Mucosa of descending colon (tissue), 3 donors: ENCODE measurements at regions not wholly inside any gene's neighbourhood (a gene's known extent, or its start where the extent isn't known, plus 50 kb on each side); places are given as distances from the start of the nearest gene placed in this dataset.

Experiments
- ATAC-seq: fragments of 200-7000 bp; cut with Tn5 transposase; one replicate; pipeline ENCODE4 v1.9.1; 2020; ENCODE audit warnings: mild to moderate bottlenecking, moderate library complexity
- DNase-seq, 3 donors: peaks; one replicate each; pipeline ENCODE4 v3.0.0-alpha.2; 2020
- H3K36me3 ChIP-seq: fragments of 200-600 bp; one replicate; pipeline ENCODE4 v1.8.0; 2021; ENCODE audit warnings: low read depth, mild to moderate bottlenecking
- H3K4me1 ChIP-seq: fragments of 200-600 bp; one replicate; pipeline ENCODE4 v1.8.0; 2021; ENCODE audit warnings: low read depth, mild to moderate bottlenecking
- H3K4me3 ChIP-seq: fragments of 200-600 bp; one replicate; pipeline ENCODE4 v1.8.0; 2021; ENCODE audit warnings: mild to moderate bottlenecking
- H3K9me3 ChIP-seq: fragments of 200-600 bp; one replicate; pipeline ENCODE4 v1.8.0; 2021; ENCODE audit warnings: mild to moderate bottlenecking
- CTCF ChIP-seq: fragments of 200-600 bp; IDR thresholded peaks from one replicate; pipeline ENCODE4 v1.8.0; 2022; ENCODE audit warnings: antibody characterized with exemption, mild to moderate bottlenecking
- intact Hi-C, 2 donors: fragments of 100-400 bp; cut with DNase I in 1 of 2; cut with micrococcal nuclease in 1 of 2; formaldehyde crosslinking; loops; one replicate each; pipeline versions ENCODE4 v1.11.0 to v1.11.1; 2022; cut with DNase I, micrococcal nuclease
- donor health status: DM: no; HTN: no; CAD: no; lungs with moderate emphysema.
- donor health status: DM: no; HTN: no; CAD: no.
- donor health status: DM: no; HTN: yes; CAD: no.

- intact Hi-C loops, result no loop called here
- ATAC-seq, result no peak
- no peak for DNase-seq
- Histone ChIP-seq H3K9me3 (no peaks in the 10 kb centered on the region), H3K4me1 (no peaks in the 10 kb centered on the region), H3K4me3 (no peak overlapping the region), H3K36me3 (no peaks in the 10 kb centered on the region)
- TF ChIP-seq CTCF, result no peak
Measured at GRCh38 chr13:48844676-48845075, 131.0 kb upstream of the FNDC3A start.

- Histone ChIP-seq H3K36me3 (no peaks in the 10 kb centered on the region), H3K4me3 (no peak overlapping the region), H3K4me1 (no peaks in the 10 kb centered on the region), H3K9me3 (no peaks in the 10 kb centered on the region)
- ATAC-seq (no peak), DNase-seq (no peak)
- intact Hi-C loops, result no loop called here
- TF ChIP-seq CTCF, result no peak
Measured at GRCh38 chr13:48849515-48849914, 126.2 kb upstream of the FNDC3A start.

- intact Hi-C loops, result no loop called here
- Histone ChIP-seq H3K4me1 (no peaks in the 10 kb centered on the region), H3K9me3 (no peaks in the 10 kb centered on the region), H3K36me3 (no peaks in the 10 kb centered on the region), H3K4me3 (no peak overlapping the region)
- TF ChIP-seq CTCF, result no peak
- DNase-seq (no peak), ATAC-seq (no peak)
Measured at GRCh38 chr13:48851707-48852106, 124.0 kb upstream of the FNDC3A start.

- H3K9me3 ChIP-seq, result no peaks in the 10 kb centered on the region
- DNase-seq (no peak), ATAC-seq (no peak)
- no peaks in the 10 kb centered on the region for H3K4me1 ChIP-seq
- intact Hi-C loops, result no loop called here
- TF ChIP-seq CTCF, result no peak
- H3K36me3 ChIP-seq, result no peaks in the 10 kb centered on the region
- H3K4me3 ChIP-seq, result no peak overlapping the region
Measured at GRCh38 chr13:48852911-48853727, 122.6 kb upstream of the FNDC3A start.

- intact Hi-C loops, result no loop called here
- ATAC-seq (no peak), DNase-seq (no peak)
- Histone ChIP-seq H3K36me3 (no peaks in the 10 kb centered on the region), H3K4me3 (no peak overlapping the region), H3K9me3 (no peaks in the 10 kb centered on the region), H3K4me1 (no peaks in the 10 kb centered on the region)
- TF ChIP-seq CTCF, result no peak
Measured at GRCh38 chr13:48853728-48854102, 122.0 kb upstream of the FNDC3A start.
